RCC 7860 (cell line): ENCODE measurements at regions not wholly inside any gene's neighbourhood (a gene's known extent, or its start where the extent isn't known, plus 50 kb on each side); places are given as distances from the start of the nearest gene placed in this dataset.

Source experiments
- DNase-seq: peaks from one replicate; pipeline ENCODE4 v3.0.0-alpha.2; 2015; ENCODE audit warnings: low spot score
- FAIRE-seq: peaks from 2 replicates; lab custom pipeline; 2012; peaks lifted over from hg19 to GRCh38; lab: Jason Lieb, UNC

GRCh38 chr2:134152045-134153010 lies 101.5 kb upstream of the MGAT5 start:
- DNase-seq (no peak), FAIRE-seq (no peak)

GRCh38 chr2:134153294-134153880 lies 100.5 kb upstream of the MGAT5 start:
- no peak for DNase-seq
- FAIRE-seq, result no peak

- FAIRE-seq, result no peak
- DNase-seq, result no peak
Observed at GRCh38 chr2:134154246-134154645, 99.6 kb upstream of the MGAT5 start.

GRCh38 chr2:134155134-134155533 lies 98.7 kb upstream of the MGAT5 start:
- no peak for DNase-seq
- FAIRE-seq, result no peak

- no peak for DNase-seq
- no peak for FAIRE-seq
Observed at GRCh38 chr2:134158295-134158694, 95.6 kb upstream of the MGAT5 start.

GRCh38 chr2:134161170-134161547 lies 92.7 kb upstream of the MGAT5 start:
- FAIRE-seq (no peak), DNase-seq (no peak)

- DNase-seq, result no peak
- FAIRE-seq, result no peak
Observed at GRCh38 chr2:134163336-134163735, 90.5 kb upstream of the MGAT5 start.

GRCh38 chr2:134164306-134164705 lies 89.6 kb upstream of the MGAT5 start:
- DNase-seq (no peak), FAIRE-seq (no peak)

GRCh38 chr2:134167015-134167414 lies 86.9 kb upstream of the MGAT5 start:
- no peak for FAIRE-seq
- peak; percentile 10 for DNase-seq

- DNase-seq (no peak), FAIRE-seq (no peak)
Observed at GRCh38 chr2:134169788-134170187, 84.1 kb upstream of the MGAT5 start.

GRCh38 chr2:134170294-134170693 lies 83.6 kb upstream of the MGAT5 start:
- no peak for DNase-seq
- FAIRE-seq, result no peak

GRCh38 chr2:134170700-134171099 lies 83.2 kb upstream of the MGAT5 start:
- DNase-seq, result no peak
- FAIRE-seq, result no peak

- DNase-seq, result no peak
- FAIRE-seq, result no peak
Observed at GRCh38 chr2:134173338-134174016, 80.4 kb upstream of the MGAT5 start.

- FAIRE-seq, result no peak
- DNase-seq, result no peak
Observed at GRCh38 chr2:134174711-134175110, 79.2 kb upstream of the MGAT5 start.

GRCh38 chr2:134175834-134176233 lies 78.0 kb upstream of the MGAT5 start:
- DNase-seq (no peak), FAIRE-seq (no peak)

- FAIRE-seq, result no peak
- DNase-seq, result no peak
Observed at GRCh38 chr2:134177351-134177931, 76.4 kb upstream of the MGAT5 start.

GRCh38 chr2:134178138-134178877 lies 75.6 kb upstream of the MGAT5 start:
- DNase-seq, result no peak
- no peak for FAIRE-seq

GRCh38 chr2:134181219-134181618 lies 72.7 kb upstream of the MGAT5 start:
- DNase-seq (no peak), FAIRE-seq (no peak)

- DNase-seq, result no peak
- FAIRE-seq, result no peak
Observed at GRCh38 chr2:134183679-134184078, 70.2 kb upstream of the MGAT5 start.

- FAIRE-seq (no peak), DNase-seq (no peak)
Observed at GRCh38 chr2:134185639-134186038, 68.2 kb upstream of the MGAT5 start.
